H1 (cell line): ENCODE measurements at regions not wholly inside any gene's neighbourhood (a gene's known extent, or its start where the extent isn't known, plus 50 kb on each side); places are given as distances from the start of the nearest gene placed in this dataset.
"Not testable (repeated sequence)": the region's sequence is repeated elsewhere in the genome, so short reads cannot be mapped to it uniquely, and the experiment has no call there.

Source experiments
- CTCF ChIA-PET: fragments of 300-600 bp; sonication (Branson Sonifier 250); formaldehyde crosslinking; loops from one replicate; lab custom pipeline; 2021; ENCODE audit not compliant: partially characterized antibody; lab: Charles Lee
- POLR2A ChIA-PET: fragments of 300-600 bp; sonication (Branson Sonifier 250); formaldehyde crosslinking; loops from one replicate; lab custom pipeline; 2021; ENCODE audit warnings: inconsistent platforms; ENCODE audit not compliant: partially characterized antibody; lab: Charles Lee
- DNase-seq, 2 experiments: peaks; one replicate each; pipeline versions ENCODE4 v3.0.0 to v3.0.0-alpha.2; 2010 to 2022; ENCODE audit warnings: low spot score in 2 of 2, low read depth in 1 of 2, mixed read lengths in 1 of 2
- FAIRE-seq: peaks from 2 replicates; lab custom pipeline; 2011; peaks lifted over from hg19 to GRCh38; lab: Jason Lieb, UNC
- H2AFZ ChIP-seq: 2 replicates; pipeline ENCODE4 v1.8.1; 2012; ENCODE audit warnings: low read length, inconsistent platforms
- H2AK5ac ChIP-seq: 2 replicates; pipeline ENCODE4 v1.6.1; 2013; ENCODE audit warnings: low read depth, low read length
- H2BK120ac ChIP-seq: replicated peaks from 2 replicates; pipeline ENCODE3; 2013; ENCODE audit warnings: low read depth, low read length, inconsistent platforms
- H2BK12ac ChIP-seq: 2 replicates; pipeline ENCODE4 v1.6.1; 2013; ENCODE audit warnings: low read depth, low read length
- H2BK15ac ChIP-seq: 2 replicates; pipeline ENCODE4 v1.6.1; 2013; ENCODE audit warnings: low read length
- H2BK20ac ChIP-seq: 2 replicates; pipeline ENCODE4 v1.6.1; 2013; ENCODE audit warnings: low read length
- H2BK5ac ChIP-seq: 2 replicates; pipeline ENCODE4 v1.6.1; 2013; ENCODE audit warnings: low read depth, low read length
- H3K14ac ChIP-seq: 2 replicates; pipeline ENCODE4 v1.6.1; 2013; ENCODE audit warnings: inconsistent platforms; ENCODE audit not compliant: insufficient read length
- H3K18ac ChIP-seq: 2 replicates; pipeline ENCODE4 v1.6.1; 2013; ENCODE audit warnings: low read length; ENCODE audit errors: extremely low read depth
- H3K23ac ChIP-seq: 2 replicates; pipeline ENCODE4 v1.6.1; 2013; ENCODE audit warnings: inconsistent platforms; ENCODE audit not compliant: insufficient read length
- H3K23me2 ChIP-seq: 2 replicates; pipeline ENCODE4 v1.6.1; 2013; ENCODE audit warnings: low read depth, low read length
- H3K27ac ChIP-seq: 2 replicates; pipeline ENCODE4 v1.6.1; 2011; ENCODE audit warnings: low read depth, low read length, inconsistent platforms
- H3K27me3 ChIP-seq, 4 experiments: replicated peaks in 1 of 4; 1 replicate in 1 of 4; 2 replicates in 3 of 4; pipeline versions ENCODE4 v1.6.1 to v1.8.1; 2011 to 2013; ENCODE audit warnings: low read length in 3 of 4, mild to moderate bottlenecking in 3 of 4, inconsistent platforms in 2 of 4, mixed read lengths in 2 of 4, moderate library complexity in 1 of 4; ENCODE audit not compliant: control insufficient read depth in 3 of 4, insufficient read depth in 3 of 4; ENCODE audit errors: extremely low read depth in 1 of 4
- H3K36me3 ChIP-seq, 4 experiments: 2 replicates each; pipeline versions ENCODE4 v1.6.1 to v1.8.1; 2011 to 2013; ENCODE audit warnings: mild to moderate bottlenecking in 4 of 4, low read length in 3 of 4, moderate library complexity in 2 of 4, control low read depth in 1 of 4, inconsistent platforms in 1 of 4; ENCODE audit not compliant: insufficient read depth in 4 of 4, control insufficient read depth in 2 of 4
- H3K4ac ChIP-seq: replicated peaks from 2 replicates; pipeline ENCODE3; 2013; ENCODE audit warnings: low read length, low read depth, mixed read lengths, inconsistent platforms; ENCODE audit not compliant: insufficient read length
- H3K4me1 ChIP-seq, 4 experiments: replicated peaks in 1 of 4; 1 replicate in 1 of 4; 2 replicates in 3 of 4; pipeline versions ENCODE4 v1.6.1 to v1.8.1; 2011 to 2013; ENCODE audit warnings: low read length in 3 of 4, inconsistent platforms in 2 of 4, mixed read lengths in 1 of 4; ENCODE audit not compliant: insufficient read depth in 4 of 4, control insufficient read depth in 3 of 4
- H3K4me2 ChIP-seq, 2 experiments: 2 replicates each; pipeline versions ENCODE4 v1.6.1 to v1.8.1; 2011 to 2013; ENCODE audit warnings: low read depth in 2 of 2, low read length in 2 of 2, control low read depth in 1 of 2, inconsistent platforms in 1 of 2, mild to moderate bottlenecking in 1 of 2; ENCODE audit not compliant: insufficient read depth in 1 of 2
- H3K4me3 ChIP-seq, 4 experiments: fragments of 200-600, 300-600 bp in 1 of 4; sonication (generic), shearing (Covaris generic), sonication (Bioruptor Twin) in 1 of 4; 2 replicates each; pipeline versions ENCODE4 v1.5.1 to v1.8.1; 2011 to 2016; ENCODE audit warnings: low read length in 4 of 4, low read depth in 3 of 4, control low read depth in 2 of 4, inconsistent platforms in 2 of 4, mild to moderate bottlenecking in 2 of 4, mixed read lengths in 1 of 4, moderate library complexity in 1 of 4; ENCODE audit not compliant: insufficient read depth in 2 of 4; ENCODE audit errors: extremely low read depth in 1 of 4
- H3K56ac ChIP-seq: replicated peaks from 2 replicates; pipeline ENCODE3; 2013; ENCODE audit warnings: low read depth, mild to moderate bottlenecking, mixed read lengths, low read length, inconsistent platforms; ENCODE audit not compliant: insufficient read length
- H3K79me1 ChIP-seq: 2 replicates; pipeline ENCODE4 v1.6.1; 2013; ENCODE audit warnings: low read depth, low read length, control low read depth
- H3K79me2 ChIP-seq, 2 experiments: 2 replicates each; pipeline versions ENCODE4 v1.6.1 to v1.8.1; 2012 to 2013; ENCODE audit warnings: low read length in 2 of 2, mild to moderate bottlenecking in 2 of 2, inconsistent platforms in 1 of 2; ENCODE audit not compliant: insufficient read depth in 2 of 2, control insufficient read depth in 1 of 2
- H3K9ac ChIP-seq, 4 experiments: replicated peaks in 1 of 4; 1 replicate in 1 of 4; 2 replicates in 3 of 4; pipeline versions ENCODE4 v1.6.1 to v1.8.1; 2011 to 2013; ENCODE audit warnings: low read depth in 3 of 4, low read length in 3 of 4, control low read depth in 2 of 4, mild to moderate bottlenecking in 2 of 4, moderate library complexity in 2 of 4, inconsistent platforms in 1 of 4; ENCODE audit errors: extremely low read depth in 1 of 4
- H3K9me3 ChIP-seq, 2 experiments: 2 replicates each; pipeline versions ENCODE4 v1.6.1 to v1.8.1; 2012 to 2013; ENCODE audit warnings: mild to moderate bottlenecking in 2 of 2, moderate library complexity in 2 of 2, control low read depth in 1 of 2, inconsistent platforms in 1 of 2, low read depth in 1 of 2, low read length in 1 of 2, mixed read lengths in 1 of 2; ENCODE audit not compliant: insufficient read depth in 2 of 2
- H4K20me1 ChIP-seq, 2 experiments: replicated peaks in 1 of 2; 2 replicates each; pipeline versions ENCODE3 to v1.8.1; 2011 to 2013; ENCODE audit warnings: inconsistent platforms in 2 of 2, low read length in 2 of 2, mild to moderate bottlenecking in 1 of 2; ENCODE audit not compliant: insufficient read depth in 2 of 2, control insufficient read depth in 1 of 2
- H4K5ac ChIP-seq: 2 replicates; pipeline ENCODE4 v1.6.1; 2013; ENCODE audit warnings: low read length, low read depth, mixed read lengths, inconsistent platforms; ENCODE audit not compliant: insufficient read length
- H4K8ac ChIP-seq: 2 replicates; pipeline ENCODE4 v1.8.0; 2013; ENCODE audit warnings: mild to moderate bottlenecking, moderate library complexity, low read length, inconsistent platforms; ENCODE audit not compliant: insufficient read depth; ENCODE audit errors: extremely low read depth
- H4K91ac ChIP-seq: replicated peaks from 2 replicates; pipeline ENCODE3; 2013; ENCODE audit warnings: low read length, mixed read lengths, inconsistent platforms; ENCODE audit not compliant: insufficient read length
- WGBS, 2 experiments: shearing (Covaris generic) in 1 of 2; methylation state at CpG; one replicate each; pipeline versions ENCODE4 v1.1.6 to v1.1.7; 2013 to 2015; ENCODE audit warnings: low lambda C conversion rate in 2 of 2, mixed read lengths in 2 of 2, inconsistent platforms in 1 of 2, low coverage in 1 of 2, missing lambda C conversion rate in 1 of 2; ENCODE audit not compliant: insufficient replicate concordance in 2 of 2, insufficient coverage in 1 of 2, insufficient read length in 1 of 2; ENCODE audit errors: extremely low coverage in 1 of 2, missing lambda C conversion rate in 1 of 2; 5-methylcytosine and 5-hydroxymethylcytosine counted together

DNA sequence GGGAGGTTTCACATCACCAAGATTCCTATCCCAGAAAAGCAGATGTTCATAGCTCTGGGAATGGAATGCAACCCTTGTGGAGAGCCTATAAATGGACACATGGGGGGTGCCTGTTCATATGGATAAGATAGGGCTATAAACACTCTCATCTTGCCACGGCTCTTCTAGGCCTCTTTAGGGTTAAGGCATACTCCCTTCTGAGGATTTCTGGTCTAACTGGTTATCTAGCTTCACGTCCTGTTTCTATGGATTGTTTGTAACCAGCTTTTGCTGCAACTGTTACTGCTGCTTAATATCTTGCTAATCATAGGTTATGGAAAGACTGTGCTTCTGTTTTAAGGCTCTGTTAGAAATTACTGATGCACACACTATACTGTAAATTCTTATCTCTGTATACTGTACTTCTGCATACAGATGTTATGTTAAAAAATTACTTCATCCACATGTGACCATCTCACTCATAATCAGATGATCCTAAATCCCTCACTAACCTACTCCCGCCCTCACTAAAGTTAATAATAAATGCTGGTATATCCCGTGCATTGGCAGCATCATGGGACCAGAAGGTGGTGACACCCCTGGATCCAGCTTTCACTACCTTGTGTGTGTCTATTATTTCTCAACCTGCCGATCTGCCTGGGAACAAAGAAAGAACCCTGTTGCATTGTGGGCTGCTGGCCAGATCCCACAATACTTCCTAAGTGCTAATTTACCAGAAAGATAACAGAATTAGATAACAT is 68.7 kb downstream of the PRKAB2 start:
- H3K56ac ChIP-seq, H3K23me2 ChIP-seq, H4K8ac ChIP-seq, H2BK12ac ChIP-seq, H2BK120ac ChIP-seq, H3K4ac ChIP-seq, H2BK15ac ChIP-seq, H3K18ac ChIP-seq, H3K27me3 ChIP-seq, DNase-seq, H3K4me1 ChIP-seq, H4K91ac ChIP-seq, H4K5ac ChIP-seq, H2AK5ac ChIP-seq, CTCF ChIA-PET, H3K9me3 ChIP-seq, H2BK20ac ChIP-seq, H2BK5ac ChIP-seq, H3K23ac ChIP-seq, H3K9ac ChIP-seq, H3K4me2 ChIP-seq, FAIRE-seq, H3K4me3 ChIP-seq, H3K79me1 ChIP-seq, H4K20me1 ChIP-seq, H3K14ac ChIP-seq, H3K79me2 ChIP-seq, H2AFZ ChIP-seq, H3K36me3 ChIP-seq, H3K27ac ChIP-seq: not testable (repeated sequence)
- WGBS, 2 experiments, result 76% methylated on average over 5 of the region's 5 CpGs; no CpG with 5 or more reads in 1 of the 2 experiments
- POLR2A ChIA-PET, result interaction anchor here (7.4 kb wide), 1 partner anchor 19 kb away, joined by 47 read pairs; no protein-coding TSS in a partner anchor
